ENCODE measurements at regions not wholly inside any gene's neighbourhood (a gene's known extent, or its start where the extent isn't known, plus 50 kb on each side); places are given as distances from the start of the nearest gene placed in this dataset.

- 46 to 74% (median 62%) methylated on average over 1 of the region's 1 CpG for WGBS, 4 donors
- Histone ChIP-seq H3K27ac (no peak overlapping the region), H3K9me3 (peaks cover 0 to 4% (median 0%) of the 10 kb centered on the region in 12 donors), H3K36me3 (no peaks in the 10 kb centered on the region), H3K4me3 (no peak overlapping the region), H3K4me1 (no peaks in the 10 kb centered on the region), H3K27me3 (no peaks in the 10 kb centered on the region)
- ATAC-seq (no peak), DNase-seq (no peak)
- intact Hi-C loops (cut with DNase I) = no loop called here
- no peak for TF ChIP-seq POLR2A (IDR thresholded peaks at IDR 0.05)
- no peak for TF ChIP-seq CTCF (IDR thresholded peaks at IDR 0.05)
Measured at GRCh38 chr3:34405159-34405558, 606.7 kb downstream of the PDCD6IP start.

GRCh38 chr3:34407281-34407680, 608.9 kb downstream of the PDCD6IP start:
- 37 to 77% (median 48%) methylated on average over 1 of the region's 1 CpG for WGBS, 4 donors
- TF ChIP-seq POLR2A (IDR thresholded peaks at IDR 0.05) (no peak), CTCF (IDR thresholded peaks at IDR 0.05) (no peak)

GRCh38 chr3:34408088-34408487, 609.7 kb downstream of the PDCD6IP start:
- DNase-seq (no peak), ATAC-seq (no peak)
- Histone ChIP-seq H3K27me3 (no peaks in the 10 kb centered on the region), H3K4me3 (no peak overlapping the region), H3K9me3 (no peaks in the 10 kb centered on the region), H3K4me1 (no peaks in the 10 kb centered on the region), H3K36me3 (no peaks in the 10 kb centered on the region), H3K27ac (no peak overlapping the region)
- TF ChIP-seq POLR2A (IDR thresholded peaks at IDR 0.05) = no peak
- TF ChIP-seq CTCF (IDR thresholded peaks at IDR 0.05) = no peak
- intact Hi-C loops (cut with DNase I) = no loop called here
- WGBS, 4 donors = 89 to 93% (median 89%) methylated on average over 3 of the region's 3 CpGs

More at GRCh38 chr3:34407281-34407680, 608.9 kb downstream of the PDCD6IP start:
- H3K27ac ChIP-seq = no peak overlapping the region
- no peak overlapping the region for H3K4me3 ChIP-seq
- DNase-seq (no peak), ATAC-seq (no peak)
- no peaks in the 10 kb centered on the region for H3K4me1 ChIP-seq
- no peaks in the 10 kb centered on the region for H3K27me3 ChIP-seq
- H3K9me3 ChIP-seq = no peaks in the 10 kb centered on the region
- no peaks in the 10 kb centered on the region for H3K36me3 ChIP-seq
- intact Hi-C loops (cut with DNase I) = no loop called here

GRCh38 chr3:34411596-34411995, 613.2 kb downstream of the PDCD6IP start:
- 42 to 80% (median 68%) methylated on average over 1 of the region's 1 CpG for WGBS, 4 donors
- Histone ChIP-seq H3K27me3 (no peaks in the 10 kb centered on the region), H3K36me3 (no peaks in the 10 kb centered on the region), H3K9me3 (no peaks in the 10 kb centered on the region), H3K27ac (no peak overlapping the region), H3K4me3 (no peak overlapping the region), H3K4me1 (no peaks in the 10 kb centered on the region)
- ATAC-seq (peak in 1 of 4 donors; percentile 22), DNase-seq (no peak)
- TF ChIP-seq POLR2A (IDR thresholded peaks at IDR 0.05) = no peak
- TF ChIP-seq CTCF (IDR thresholded peaks at IDR 0.05) = no peak
- intact Hi-C loops (cut with DNase I) = no loop called here
